HG02870 (cell line): ENCODE measurements at regions not wholly inside any gene's neighbourhood (a gene's known extent, or its start where the extent isn't known, plus 50 kb on each side); places are given as distances from the start of the nearest gene placed in this dataset.
"Not testable (repeated sequence)": the region's sequence is repeated elsewhere in the genome, so short reads cannot be mapped to it uniquely, and the experiment has no call there.

Experiments
- ATAC-seq: cut with Tn5 transposase; IDR thresholded peaks from one replicate; pipeline ENCODE4 v1.9.1; 2021; ENCODE audit warnings: mild to moderate bottlenecking, moderate library complexity; ENCODE audit not compliant: unreplicated experiment

DNA sequence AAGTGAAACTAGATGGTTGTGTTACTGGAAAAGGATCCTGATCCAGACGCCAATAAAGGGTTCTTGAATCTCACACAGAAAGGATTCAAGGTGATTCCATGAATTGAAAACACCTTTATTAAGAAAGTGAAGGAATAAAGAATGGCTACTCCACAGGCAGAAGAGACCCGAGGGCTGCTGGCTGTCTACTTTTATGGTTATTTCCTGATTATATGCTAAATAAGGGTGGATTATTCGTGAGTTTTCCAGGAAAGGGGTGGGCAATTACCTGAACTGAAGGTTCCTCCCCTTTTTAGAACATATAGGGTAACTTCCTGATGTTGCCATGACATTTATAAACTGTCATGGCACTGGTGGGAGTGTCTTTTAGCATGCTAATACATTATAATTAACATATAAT lies 50.9 kb upstream of the WARS2 start:
- no peak for ATAC-seq

DNA sequence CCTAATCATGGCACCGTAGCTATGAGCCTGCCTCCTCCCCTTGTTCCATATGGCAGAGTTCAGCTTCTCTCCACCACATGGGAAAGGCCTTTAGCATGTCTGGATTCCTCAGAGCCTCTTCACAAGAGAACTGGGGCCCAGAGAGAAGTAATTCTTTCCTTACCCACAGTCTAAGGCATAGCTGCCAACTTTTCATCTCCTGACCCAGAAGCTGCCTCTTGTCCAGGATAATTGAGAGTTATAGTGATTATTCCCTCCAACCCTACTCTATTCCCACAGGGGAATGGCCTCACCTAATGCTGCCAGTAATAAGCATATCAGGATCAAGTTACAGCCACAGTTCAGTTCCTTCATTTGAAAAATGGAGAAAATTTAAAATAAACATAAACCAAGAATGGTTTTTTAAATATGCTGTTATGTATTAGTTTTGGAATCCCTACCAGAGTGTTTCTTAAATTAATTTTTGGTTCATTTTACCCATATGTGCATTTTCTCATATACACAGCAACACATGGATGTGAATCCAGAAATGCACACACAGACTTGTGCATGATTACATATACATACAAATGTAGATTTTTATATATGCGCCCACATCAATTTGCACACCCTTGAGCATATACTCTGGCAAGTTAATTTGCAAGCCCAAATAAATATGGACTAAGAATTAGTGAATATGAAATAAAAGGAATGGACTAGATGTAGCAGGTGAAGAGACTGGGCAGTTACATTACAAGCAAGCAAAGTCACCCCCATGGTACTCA lies 63.9 kb upstream of the WARS2 start:
- ATAC-seq, result no peak

DNA sequence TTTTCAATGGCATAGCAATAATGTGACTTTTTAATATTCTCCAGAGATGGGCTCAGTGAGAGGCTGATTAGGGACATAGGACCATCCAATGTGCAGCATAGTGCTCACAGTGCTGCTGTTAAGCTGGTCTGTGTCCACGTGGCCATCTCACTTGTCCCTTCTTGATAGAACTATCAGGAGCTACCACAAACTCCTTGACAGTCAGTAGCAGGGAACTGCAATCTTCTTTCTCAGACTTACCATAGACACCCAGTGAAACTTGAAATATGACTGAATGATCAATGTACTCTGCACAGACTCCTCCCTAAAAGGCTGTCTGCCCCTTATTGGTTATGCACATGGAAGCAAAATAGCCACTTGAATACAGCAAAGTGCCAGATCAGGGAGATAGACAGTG lies 64.5 kb upstream of the WARS2 start:
- ATAC-seq, result no peak

DNA sequence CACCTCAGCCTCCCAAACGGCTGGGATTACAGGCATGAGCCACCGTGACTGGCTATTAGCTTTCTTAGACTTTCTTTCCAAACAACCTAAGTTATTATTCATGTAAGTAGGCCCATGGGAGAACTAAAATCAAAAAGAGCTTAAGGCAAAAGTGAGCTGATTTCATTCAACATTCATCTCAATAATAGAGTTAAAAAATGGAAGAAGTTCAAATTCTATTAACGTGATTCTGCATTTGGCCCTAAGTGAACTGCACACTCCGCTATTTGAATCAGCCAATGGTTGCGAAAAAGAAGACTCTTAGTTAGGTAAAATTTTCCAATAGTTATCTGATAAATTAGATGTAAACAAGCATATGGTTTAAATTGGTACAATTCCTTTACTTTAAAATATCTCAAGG lies 68.6 kb upstream of the WARS2 start:
- ATAC-seq, result no peak

DNA sequence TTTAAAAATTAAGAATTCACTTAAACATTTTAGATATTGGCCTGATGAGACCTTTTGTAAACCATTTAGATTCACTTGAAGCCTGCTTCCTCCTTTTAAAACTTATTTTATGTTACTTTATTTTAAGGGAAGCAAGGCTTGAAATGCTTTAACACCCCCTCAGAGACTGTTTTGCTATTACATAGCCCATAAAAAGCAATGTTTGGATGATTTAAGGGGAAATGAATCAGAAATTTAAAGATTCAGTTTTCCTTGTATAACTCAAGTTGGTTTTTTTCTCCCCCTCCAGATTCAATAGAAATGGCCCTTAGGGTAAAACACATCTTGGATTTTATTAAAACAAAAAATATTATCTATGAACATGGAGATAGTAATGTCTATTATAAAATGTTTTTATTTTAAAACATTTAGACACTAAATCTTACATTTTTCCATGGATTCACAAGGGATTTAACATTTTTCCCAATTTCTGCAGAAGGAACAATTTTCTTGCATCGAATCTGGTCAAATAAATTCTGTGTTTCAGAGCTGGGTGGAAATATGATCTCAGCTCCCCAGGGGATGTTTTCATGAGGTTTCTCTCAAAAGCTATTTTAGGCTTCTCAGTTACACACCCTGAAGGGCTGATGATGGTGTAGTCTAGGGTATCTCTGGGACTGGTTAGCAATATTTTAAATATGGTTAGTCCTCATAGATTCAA lies 69.3 kb upstream of the WARS2 start:
- ATAC-seq, result no peak

DNA sequence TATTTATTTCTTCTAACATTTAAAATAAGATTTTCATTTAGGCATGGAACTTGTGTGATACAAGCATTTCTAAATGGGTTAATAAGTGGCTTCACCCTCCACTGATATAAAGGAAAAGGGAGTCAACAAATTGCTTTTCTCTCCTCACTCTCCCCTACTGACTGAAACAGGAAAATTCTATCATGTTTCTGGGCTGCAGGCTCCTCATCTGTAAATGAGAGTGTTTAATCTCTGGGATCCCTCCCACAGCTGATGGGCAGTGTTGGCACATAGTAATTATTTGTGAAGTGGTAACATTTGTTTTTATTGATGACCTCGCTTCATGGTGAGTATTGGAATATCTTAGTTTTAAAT lies 69.8 kb upstream of the WARS2 start:
- no peak for ATAC-seq

DNA sequence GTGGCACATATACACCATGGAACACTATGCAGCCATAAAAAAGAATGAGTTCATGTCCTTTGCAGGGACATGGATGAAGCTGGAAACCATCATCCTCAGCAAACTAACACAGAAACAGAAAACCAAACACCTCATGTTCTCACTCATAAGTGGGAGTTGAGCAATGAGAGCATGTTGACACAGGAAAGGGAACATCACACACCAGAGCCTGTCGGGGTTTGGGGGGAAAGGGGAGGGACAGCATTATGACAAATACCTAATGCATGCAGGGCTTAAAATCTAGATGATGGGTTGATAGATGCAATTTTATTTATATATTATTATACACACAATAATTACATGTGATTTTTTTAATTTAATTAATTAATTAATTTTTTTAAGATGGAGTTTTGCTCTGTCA lies 72.8 kb upstream of the WARS2 start:
- ATAC-seq, result not testable (repeated sequence)

DNA sequence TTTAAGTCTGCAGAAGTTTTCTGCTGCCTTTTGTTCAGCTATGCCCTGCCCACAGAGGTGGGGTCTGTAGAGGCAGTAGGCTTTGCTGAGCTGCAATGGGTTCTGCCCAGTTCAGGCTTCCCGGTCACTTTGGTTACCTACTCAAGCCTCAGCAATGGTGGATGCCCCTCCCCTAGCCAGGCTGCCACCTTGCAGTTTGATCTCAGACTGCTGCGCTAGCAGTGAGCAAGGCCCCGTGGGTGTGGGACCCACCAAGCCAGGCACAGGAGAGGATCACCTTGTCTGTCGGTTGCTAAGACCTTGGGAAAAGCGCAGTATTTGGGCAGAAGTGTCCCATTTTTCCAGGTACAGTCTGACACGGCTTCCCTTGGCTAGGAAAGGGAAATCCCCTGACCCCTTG lies 74.5 kb upstream of the WARS2 start:
- not testable (repeated sequence) for ATAC-seq

DNA sequence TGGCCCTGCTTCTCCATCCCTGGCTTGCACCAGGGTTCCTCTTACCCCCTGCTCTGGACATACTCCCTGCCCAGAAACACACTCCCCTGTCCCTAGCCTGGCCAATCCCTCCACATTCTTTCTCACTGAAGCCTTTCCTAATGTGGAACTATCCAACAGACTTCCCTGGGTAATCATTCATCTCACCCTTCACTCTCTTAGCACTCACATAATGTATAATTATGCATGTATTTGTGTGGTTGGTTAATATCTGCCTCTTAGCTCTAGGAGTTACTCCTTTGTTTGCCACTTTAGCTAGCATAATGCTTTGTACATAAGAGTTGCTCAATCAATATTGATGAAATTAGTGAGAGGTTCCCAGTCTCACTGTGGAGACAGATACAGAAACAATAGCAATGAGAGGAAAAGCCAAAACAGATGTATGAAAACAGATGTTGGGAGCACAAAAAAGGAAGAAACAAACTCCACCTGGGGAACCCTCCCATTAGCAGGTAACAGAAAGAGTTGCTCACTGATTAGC lies 76.9 kb upstream of the WARS2 start:
- no peak for ATAC-seq

DNA sequence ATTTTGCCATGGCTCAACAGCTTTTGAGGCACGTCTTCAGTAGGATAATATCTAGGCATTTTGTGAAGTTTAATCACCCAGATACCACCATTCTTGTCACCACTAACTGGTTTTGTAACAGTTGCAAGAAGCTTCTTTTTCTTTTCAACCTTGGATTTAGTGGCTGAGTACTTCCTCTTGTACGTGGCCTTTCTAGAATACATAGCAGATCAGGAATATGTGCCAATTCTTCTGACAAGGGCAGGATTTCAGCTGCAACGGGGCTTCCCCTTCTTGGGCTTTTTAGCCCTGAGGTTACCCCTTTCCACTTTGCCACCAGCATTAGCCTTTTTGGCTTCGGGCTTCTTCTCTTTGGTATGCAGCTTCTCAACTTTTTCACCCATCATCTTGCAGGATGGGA lies 79.3 kb upstream of the WARS2 start:
- no peak for ATAC-seq

DNA sequence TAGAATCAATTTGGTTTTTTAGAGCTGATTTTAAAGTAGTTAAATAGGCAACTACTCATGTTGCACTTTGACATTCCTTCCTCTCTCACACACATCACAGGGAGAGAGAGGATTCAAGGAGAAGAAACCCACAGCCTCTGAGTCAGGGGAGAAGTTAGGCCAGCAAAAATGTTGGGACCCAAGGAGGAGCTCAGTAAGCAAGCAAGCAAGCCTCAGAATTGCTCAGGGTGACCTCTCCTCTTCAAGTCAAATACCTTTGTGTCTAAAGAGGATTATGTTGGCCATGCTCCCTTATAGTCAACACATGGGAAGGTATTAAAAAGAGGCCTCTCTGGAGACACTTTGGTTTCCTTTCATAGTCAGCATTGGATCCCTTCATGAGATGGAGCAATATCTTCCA lies 80.5 kb upstream of the WARS2 start:
- ATAC-seq, result no peak

DNA sequence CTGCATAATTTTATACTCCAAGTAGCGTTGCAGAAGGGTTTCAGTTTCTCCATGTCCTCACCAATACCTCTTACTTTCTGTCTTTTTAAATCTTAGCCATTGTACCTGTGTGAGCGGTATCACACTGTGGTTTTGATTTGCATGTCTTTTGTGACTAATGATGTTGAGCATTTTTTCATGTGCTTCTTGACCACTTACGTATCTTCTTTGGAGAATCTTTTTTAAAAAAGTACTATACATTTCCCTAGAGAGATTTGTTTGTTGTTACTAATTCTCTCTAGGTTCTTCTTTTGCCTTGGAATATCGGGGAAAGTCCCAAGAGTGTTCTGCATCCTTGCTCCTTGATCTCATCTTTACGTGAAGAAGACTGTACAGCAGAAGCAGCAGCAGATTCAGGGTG lies 81.8 kb upstream of the WARS2 start:
- ATAC-seq, result no peak

DNA sequence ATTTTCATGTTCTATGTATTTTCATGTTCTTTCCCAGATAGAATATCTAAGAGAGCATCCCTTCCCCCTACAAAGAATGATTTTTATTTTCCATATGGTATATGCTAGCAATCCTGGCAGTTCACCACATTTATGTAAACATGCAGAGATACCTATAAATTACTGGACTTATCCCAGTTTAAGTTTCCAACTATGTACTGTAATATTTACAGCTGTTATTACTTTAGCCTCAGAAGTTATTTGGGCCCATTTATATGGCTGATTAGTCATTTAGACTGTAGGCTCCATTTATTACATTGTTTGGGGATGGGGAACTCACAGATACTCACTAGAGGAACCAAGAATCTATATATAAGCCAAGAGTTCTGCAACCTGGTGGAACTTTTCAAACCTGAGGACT lies 84.8 kb upstream of the WARS2 start:
- ATAC-seq, result no peak

DNA sequence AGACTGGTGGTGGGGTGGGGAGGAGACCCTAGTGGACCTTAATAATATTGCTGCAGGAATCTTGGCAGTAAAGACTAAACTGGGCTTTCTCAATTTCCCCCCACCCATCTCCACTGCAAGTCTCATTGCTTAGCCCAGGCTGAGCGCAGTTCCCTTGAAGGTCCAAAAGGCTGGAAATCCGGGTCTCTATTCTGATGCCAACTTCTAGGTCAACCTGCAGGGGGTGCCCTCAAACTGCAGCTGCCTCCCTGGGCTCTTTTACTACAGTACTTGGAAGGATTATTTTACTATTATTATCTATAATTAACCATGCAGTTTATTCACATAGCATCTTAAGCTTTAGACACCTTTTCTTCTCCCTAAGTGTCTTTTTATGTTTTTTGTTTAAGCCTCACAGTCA lies 85.4 kb upstream of the WARS2 start:
- ATAC-seq, result no peak

DNA sequence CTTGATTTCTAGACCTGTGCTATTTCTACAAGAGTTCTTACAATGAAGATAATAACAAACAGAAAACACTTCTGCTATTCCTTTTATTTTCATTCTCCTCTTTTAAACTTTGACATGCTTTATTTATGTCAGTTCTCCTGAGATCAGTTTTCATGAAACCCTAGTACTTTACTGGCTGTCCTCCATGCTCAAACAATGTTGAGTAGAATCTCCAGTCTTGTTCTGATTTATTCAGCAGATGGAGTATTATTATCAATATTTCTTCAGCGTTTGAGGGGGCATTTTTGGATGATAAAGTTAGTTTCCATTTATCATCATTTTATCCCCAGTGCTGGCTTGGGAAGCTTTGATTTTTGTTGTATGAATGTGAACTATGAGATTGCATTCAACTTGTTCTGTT lies 85.9 kb upstream of the WARS2 start:
- no peak for ATAC-seq

DNA sequence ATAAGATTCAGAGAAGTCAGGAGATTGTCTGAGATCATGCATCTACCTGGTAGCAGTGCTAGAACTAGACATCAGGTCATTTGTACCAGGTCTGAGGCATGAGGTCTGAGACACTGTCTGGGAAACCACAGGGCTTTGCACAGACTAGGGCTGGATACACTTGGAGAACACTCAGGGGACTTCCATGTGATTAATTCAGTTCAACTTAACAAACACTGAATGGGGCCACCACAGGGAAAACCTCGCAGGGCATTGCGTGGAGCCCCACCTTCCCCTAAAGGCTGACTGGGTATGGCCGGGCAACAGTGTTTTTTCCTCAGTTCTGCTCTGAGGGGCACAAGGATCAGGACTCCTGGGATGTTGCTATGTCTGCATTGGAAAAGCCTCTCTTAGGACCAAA lies 86.5 kb upstream of the WARS2 start:
- ATAC-seq, result no peak

DNA sequence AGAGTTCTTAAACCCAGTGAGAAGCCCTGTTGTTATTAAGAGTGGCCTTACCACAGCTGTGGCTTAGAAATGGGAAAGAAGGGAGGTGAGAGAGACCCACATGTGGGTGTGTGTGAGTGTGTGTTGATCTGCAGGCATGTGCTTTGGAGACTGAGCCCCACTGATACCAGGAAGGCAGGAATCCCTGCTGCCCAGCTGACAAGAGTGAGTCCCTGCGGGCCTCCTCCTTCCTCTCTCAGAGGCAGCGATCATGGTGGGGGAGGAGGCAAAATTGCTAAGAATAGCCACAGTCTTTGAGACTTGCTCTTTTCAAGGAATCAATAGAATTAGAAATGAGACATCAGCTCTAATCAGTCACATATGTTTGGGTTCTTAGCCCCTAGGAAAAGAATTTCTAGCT lies 87.0 kb upstream of the WARS2 start:
- ATAC-seq, result no peak

DNA sequence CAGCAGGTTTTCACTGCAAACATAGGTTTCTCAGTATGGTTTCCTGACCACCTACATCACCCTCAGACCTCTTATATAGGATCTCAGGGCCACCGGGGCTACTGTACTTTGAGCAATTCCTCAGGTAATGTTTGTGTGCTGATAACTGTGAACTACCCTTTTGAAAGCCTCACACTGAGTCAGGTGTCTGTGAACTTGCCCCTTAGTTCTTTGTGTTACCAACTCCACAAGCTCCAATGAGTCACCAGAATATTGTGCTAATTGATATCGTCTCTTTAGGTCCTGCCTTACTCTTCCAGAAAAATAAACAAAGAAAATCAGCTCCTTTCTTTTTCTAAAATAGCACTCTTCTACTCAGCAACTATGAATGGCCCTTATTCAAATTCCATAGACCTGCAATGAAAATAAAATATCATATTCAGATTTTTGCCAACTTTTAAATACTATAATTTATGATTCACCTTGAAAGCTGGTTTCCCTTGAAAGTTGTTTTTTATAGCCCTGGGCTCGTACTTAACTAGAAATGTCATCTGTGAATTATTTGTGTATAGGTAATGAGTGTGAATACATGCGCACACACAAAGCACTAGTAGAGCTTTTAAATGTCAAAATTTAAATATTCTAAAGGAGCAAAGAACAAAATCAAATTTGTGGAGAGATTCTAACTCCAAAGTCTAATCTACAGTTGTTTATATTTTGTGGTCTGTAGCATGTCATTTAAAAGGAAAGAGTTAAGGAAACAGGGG lies 88.1 kb upstream of the WARS2 start:
- no peak for ATAC-seq

DNA sequence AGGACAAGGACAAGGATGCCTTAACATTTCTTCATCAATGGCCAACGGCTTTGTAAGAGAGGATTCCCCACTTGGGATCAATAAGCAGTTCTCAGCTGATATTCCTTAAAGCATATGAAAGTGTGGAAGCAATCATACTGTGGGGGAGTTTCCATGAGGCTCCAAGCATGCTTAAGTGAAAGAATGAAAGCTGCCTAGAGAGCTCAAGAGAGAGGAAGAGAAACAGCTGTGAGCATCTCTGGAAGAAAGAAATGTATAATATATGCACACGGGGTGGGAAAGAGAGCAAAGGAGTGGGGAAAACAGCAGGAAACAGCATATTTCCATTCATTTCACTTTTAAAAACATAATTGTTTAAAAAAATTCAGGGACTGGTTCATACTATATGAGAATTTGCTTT lies 94.7 kb upstream of the WARS2 start:
- no peak for ATAC-seq

DNA sequence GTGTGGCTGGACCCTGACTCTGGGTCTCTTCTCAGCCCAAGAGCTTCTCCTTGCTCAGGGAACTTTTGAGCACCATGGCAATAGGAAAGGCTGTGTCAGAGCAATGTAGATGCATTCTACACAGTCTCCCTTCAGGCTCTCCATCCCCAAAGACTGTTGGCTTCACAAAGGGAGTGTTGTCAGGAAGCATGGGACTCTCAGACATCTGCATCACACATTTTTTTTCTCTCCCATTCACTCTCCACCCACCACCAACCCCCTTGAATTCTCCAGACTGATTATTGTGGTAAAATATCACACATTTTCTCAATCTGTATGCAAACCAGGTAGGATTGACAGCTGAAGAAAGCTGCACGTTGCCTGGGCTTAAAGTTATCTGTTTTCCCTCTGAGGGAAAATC lies 105.4 kb upstream of the WARS2 start:
- no peak for ATAC-seq

DNA sequence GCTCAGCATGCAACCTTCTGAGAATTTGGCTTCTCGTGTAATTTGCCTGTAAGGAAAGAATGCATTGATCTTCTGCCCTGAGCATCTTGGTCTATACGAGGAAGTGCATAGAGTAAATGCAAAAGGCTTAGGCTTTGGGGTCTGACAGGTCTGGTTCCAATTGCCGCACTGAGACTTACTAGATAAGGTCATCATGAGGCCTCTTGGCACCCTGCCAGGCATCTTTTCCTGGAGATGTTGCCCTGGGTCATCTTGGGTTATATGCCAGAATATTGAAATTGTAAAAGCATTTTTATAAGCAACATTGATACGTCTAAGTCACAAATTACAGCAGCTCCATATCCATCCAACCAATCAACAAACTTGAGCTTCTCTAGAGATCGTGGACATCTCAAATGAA lies 108.8 kb upstream of the WARS2 start:
- no peak for ATAC-seq

DNA sequence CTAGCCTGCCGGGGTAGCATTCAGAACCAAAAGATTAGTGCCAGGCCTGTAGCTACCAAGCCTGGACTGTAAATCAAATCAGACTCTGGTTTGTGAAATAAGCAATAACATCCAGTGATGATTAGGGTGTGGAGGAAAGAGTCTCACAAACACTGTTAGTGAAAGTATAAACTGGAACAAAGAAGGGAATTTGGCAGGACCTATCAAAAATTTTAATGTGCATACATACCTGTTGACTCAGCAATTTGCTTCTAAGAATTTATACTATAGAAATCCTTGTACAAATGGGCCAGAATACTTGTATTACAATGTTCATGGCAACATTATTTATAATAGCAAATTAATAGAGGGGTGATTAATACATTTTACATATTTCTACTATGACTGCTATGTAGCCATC lies 109.8 kb upstream of the WARS2 start:
- no peak for ATAC-seq
